Mucosa of rectum (tissue), 2 donors: ENCODE measurements at regions not wholly inside any gene's neighbourhood (a gene's known extent, or its start where the extent isn't known, plus 50 kb on each side); places are given as distances from the start of the nearest gene placed in this dataset.

Experiments used
- H3K27ac ChIP-seq, 2 donors: one replicate each; pipeline ENCODE4 v1.7.0; 2013; ENCODE audit warnings: inconsistent platforms in 2 of 2, low read depth in 2 of 2, low read length in 2 of 2
- H3K27me3 ChIP-seq, 2 donors: one replicate each; pipeline ENCODE4 v1.7.0; 2013; ENCODE audit warnings: low read length in 2 of 2; ENCODE audit not compliant: control insufficient read depth in 2 of 2, insufficient read depth in 2 of 2
- H3K36me3 ChIP-seq, 2 donors: one replicate each; pipeline ENCODE4 v1.7.0; 2013; ENCODE audit warnings: low read length in 2 of 2; ENCODE audit not compliant: control insufficient read depth in 2 of 2, insufficient read depth in 2 of 2
- H3K4me1 ChIP-seq, 2 donors: one replicate each; pipeline ENCODE4 v1.7.0; 2013; ENCODE audit warnings: low read length in 2 of 2, mild to moderate bottlenecking in 1 of 2; ENCODE audit not compliant: control insufficient read depth in 2 of 2, insufficient read depth in 2 of 2
- H3K4me3 ChIP-seq, 2 donors: one replicate each; pipeline ENCODE4 v1.7.0; 2013; ENCODE audit warnings: low read length in 2 of 2
- H3K9ac ChIP-seq, 2 donors: one replicate each; pipeline ENCODE4 v1.7.0; 2013; ENCODE audit warnings: low read length in 2 of 2, low read depth in 1 of 2, mild to moderate bottlenecking in 1 of 2
- H3K9me3 ChIP-seq, 2 donors: one replicate each; pipeline ENCODE4 v1.7.0; 2013; ENCODE audit warnings: low read length in 2 of 2; ENCODE audit not compliant: control insufficient read depth in 2 of 2
- donor health status: healthy.
- donor health status: Normal muscosa, but diverticular disease.

DNA sequence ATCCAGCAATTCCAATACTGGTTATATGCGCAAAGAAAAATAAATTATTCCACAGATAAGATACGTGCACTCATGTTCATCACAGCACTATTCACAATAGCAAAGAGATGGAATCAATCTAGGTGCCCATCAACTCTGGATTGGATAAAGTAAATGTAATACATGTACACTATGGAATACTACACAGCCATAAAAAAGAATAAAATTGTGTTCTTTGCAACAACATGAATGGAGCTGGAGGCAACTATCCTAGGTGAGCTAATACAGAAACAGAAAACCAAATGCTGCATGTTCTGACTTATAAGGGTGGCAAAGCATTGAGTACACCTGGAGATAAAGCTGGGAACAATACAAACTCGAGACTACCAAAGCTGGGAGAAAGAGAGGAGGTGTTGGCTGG lies 787.3 kb downstream of the KCNT2 start:
- no peak overlapping the region for H3K27ac ChIP-seq
- H3K4me1 ChIP-seq = no peaks in the 10 kb centered on the region
- H3K27me3 ChIP-seq = no peaks in the 10 kb centered on the region
- no peak overlapping the region for H3K4me3 ChIP-seq
- no peaks in the 10 kb centered on the region for H3K9me3 ChIP-seq
- H3K36me3 ChIP-seq = no peaks in the 10 kb centered on the region
- no peak overlapping the region for H3K9ac ChIP-seq

GRCh38 chr1:195806060-195806459 lies 802.2 kb downstream of the KCNT2 start:
- Histone ChIP-seq H3K27me3 (no peaks in the 10 kb centered on the region), H3K27ac (no peak overlapping the region), H3K4me1 (no peaks in the 10 kb centered on the region), H3K36me3 (no peaks in the 10 kb centered on the region), H3K4me3 (no peak overlapping the region), H3K9me3 (no peaks in the 10 kb centered on the region), H3K9ac (no peak overlapping the region)

GRCh38 chr1:195804547-195804946 lies 803.7 kb downstream of the KCNT2 start:
- Histone ChIP-seq H3K9me3 (no peaks in the 10 kb centered on the region), H3K36me3 (no peaks in the 10 kb centered on the region), H3K4me1 (no peaks in the 10 kb centered on the region), H3K27ac (no peak overlapping the region), H3K4me3 (no peak overlapping the region), H3K27me3 (no peaks in the 10 kb centered on the region), H3K9ac (no peak overlapping the region)

DNA sequence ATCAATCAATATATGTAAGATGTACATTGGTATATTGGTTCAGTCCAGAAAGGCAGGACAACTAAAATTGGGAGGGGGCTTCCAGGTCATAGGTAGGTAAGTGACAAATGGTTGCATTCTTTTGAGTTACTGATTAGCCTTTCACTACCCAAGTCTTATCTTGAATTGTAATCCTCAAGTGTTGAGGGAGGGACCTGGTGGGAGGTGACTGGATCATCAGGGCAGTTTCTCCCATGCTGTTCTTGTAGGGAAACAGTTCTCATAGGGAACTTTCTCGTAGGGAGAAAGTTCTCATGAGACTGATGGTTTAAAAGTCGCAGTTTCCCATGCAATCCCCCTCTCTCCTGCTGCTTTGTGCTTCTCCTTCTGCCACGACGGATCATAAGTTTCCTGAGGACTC lies 809.2 kb downstream of the KCNT2 start:
- H3K27me3 ChIP-seq = no peaks in the 10 kb centered on the region
- no peak overlapping the region for H3K27ac ChIP-seq
- no peaks in the 10 kb centered on the region for H3K9me3 ChIP-seq
- H3K9ac ChIP-seq = no peak overlapping the region
- H3K36me3 ChIP-seq = no peaks in the 10 kb centered on the region
- no peaks in the 10 kb centered on the region for H3K4me1 ChIP-seq
- no peak overlapping the region for H3K4me3 ChIP-seq

- Histone ChIP-seq H3K4me1 (no peaks in the 10 kb centered on the region), H3K9ac (no peak overlapping the region), H3K4me3 (no peak overlapping the region), H3K9me3 (no peaks in the 10 kb centered on the region), H3K36me3 (no peaks in the 10 kb centered on the region), H3K27ac (no peak overlapping the region), H3K27me3 (no peaks in the 10 kb centered on the region)
Measured at GRCh38 chr1:195794225-195794624, 814.0 kb downstream of the KCNT2 start.

DNA sequence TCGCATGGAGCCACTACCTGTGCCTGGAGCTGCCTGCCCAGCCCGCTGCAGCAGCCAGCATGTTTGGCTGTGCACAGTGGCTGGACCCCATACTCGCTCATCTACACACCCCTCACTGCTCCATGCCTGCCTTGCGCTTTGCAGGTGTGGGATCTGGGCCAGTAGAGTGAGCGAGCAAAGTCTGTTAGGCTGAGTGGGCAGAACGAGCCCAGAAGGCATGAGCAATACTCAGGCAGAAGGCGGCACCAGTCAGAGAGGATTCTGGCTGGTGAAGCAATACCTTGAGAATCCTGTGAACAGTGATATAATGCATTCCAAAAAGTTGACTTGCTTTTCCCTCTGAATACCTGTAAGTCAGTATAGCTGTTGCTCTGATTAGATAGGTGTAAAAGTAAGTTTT lies 816.4 kb downstream of the KCNT2 start:
- H3K4me1 ChIP-seq = no peaks in the 10 kb centered on the region
- H3K4me3 ChIP-seq = no peak overlapping the region
- no peaks in the 10 kb centered on the region for H3K27me3 ChIP-seq
- no peaks in the 10 kb centered on the region for H3K9me3 ChIP-seq
- no peaks in the 10 kb centered on the region for H3K36me3 ChIP-seq
- H3K27ac ChIP-seq = no peak overlapping the region
- no peak overlapping the region for H3K9ac ChIP-seq

DNA sequence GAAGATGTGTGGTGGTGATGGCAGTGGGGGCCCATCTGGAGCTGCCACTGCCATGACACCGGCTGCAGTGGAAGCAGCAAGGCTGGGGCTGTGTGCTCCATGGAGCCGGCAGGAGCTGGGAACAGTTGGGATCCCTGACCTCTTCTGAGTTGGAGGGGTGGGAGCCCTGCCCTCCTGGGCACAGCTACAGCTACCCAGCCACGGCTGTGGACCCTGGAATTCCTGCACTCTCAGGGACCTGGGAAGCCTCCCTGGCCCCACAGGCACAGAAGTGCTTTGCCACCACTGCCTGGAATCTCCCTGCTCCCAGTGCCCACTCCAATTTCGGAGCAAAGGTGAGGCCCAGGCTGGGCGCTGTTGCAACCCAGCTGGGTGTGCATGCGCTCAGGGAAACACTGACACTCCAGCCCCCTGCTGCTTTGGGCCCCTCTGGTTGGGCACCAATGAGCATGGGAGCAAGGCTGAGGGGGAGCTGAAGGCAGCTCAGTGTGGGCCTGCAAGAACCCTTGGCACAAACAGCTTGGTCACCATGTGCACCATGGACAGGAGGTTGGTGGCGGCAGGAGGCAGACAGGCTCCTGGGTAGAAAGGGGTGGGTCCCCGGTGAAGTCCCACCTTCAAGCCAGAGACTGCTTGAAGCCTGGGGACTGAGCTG lies 817.6 kb downstream of the KCNT2 start:
- Histone ChIP-seq H3K36me3 (no peaks in the 10 kb centered on the region), H3K9ac (no peak overlapping the region), H3K4me3 (no peak overlapping the region), H3K27me3 (no peaks in the 10 kb centered on the region), H3K27ac (no peak overlapping the region), H3K9me3 (no peaks in the 10 kb centered on the region), H3K4me1 (no peaks in the 10 kb centered on the region)

- Histone ChIP-seq H3K4me1 (no peaks in the 10 kb centered on the region), H3K27me3 (no peaks in the 10 kb centered on the region), H3K9me3 (no peaks in the 10 kb centered on the region), H3K27ac (no peak overlapping the region), H3K9ac (no peak overlapping the region), H3K36me3 (no peaks in the 10 kb centered on the region), H3K4me3 (no peak overlapping the region)
Measured at GRCh38 chr1:195789321-195789720, 818.9 kb downstream of the KCNT2 start.

DNA sequence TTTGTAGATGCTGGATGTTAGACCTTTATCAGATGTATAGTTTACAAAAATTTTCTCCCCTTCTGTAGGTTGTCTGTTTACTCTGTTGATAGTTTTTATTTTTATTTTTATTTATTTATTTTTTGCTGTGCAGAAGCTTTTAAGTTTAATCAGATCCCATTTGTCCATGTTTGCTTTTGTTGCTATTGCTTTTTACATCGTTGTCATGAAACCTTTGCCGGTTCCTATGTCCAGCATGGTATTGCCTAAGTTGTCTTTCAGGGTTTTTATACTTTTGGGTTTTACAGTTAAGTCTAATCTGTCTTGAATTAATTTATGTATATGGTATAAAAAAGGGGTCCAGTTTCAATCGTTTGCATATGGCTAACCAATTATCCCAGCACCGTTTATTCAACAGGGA lies 819.5 kb downstream of the KCNT2 start:
- H3K27ac ChIP-seq = no peak overlapping the region
- no peak overlapping the region for H3K9ac ChIP-seq
- H3K4me3 ChIP-seq = no peak overlapping the region
- no peaks in the 10 kb centered on the region for H3K4me1 ChIP-seq
- no peaks in the 10 kb centered on the region for H3K9me3 ChIP-seq
- no peaks in the 10 kb centered on the region for H3K27me3 ChIP-seq
- no peaks in the 10 kb centered on the region for H3K36me3 ChIP-seq

- no peaks in the 10 kb centered on the region for H3K36me3 ChIP-seq
- no peaks in the 10 kb centered on the region for H3K9me3 ChIP-seq
- no peak overlapping the region for H3K9ac ChIP-seq
- no peaks in the 10 kb centered on the region for H3K4me1 ChIP-seq
- no peak overlapping the region for H3K4me3 ChIP-seq
- no peaks in the 10 kb centered on the region for H3K27me3 ChIP-seq
- no peak overlapping the region for H3K27ac ChIP-seq
Measured at GRCh38 chr1:195785830-195786229, 822.4 kb downstream of the KCNT2 start.

- H3K36me3 ChIP-seq = no peaks in the 10 kb centered on the region
- no peaks in the 10 kb centered on the region for H3K9me3 ChIP-seq
Measured at GRCh38 chr1:195773931-195774330, 834.3 kb downstream of the KCNT2 start.

More at GRCh38 chr1:195773931-195774330, 834.3 kb downstream of the KCNT2 start:
- no peak overlapping the region for H3K4me3 ChIP-seq
- H3K4me1 ChIP-seq = no peaks in the 10 kb centered on the region
- H3K9ac ChIP-seq = no peak overlapping the region
- H3K27ac ChIP-seq = no peak overlapping the region
- no peaks in the 10 kb centered on the region for H3K27me3 ChIP-seq
